ENCODE measurements at regions not wholly inside any gene's neighbourhood (a gene's known extent, or its start where the extent isn't known, plus 50 kb on each side); places are given as distances from the start of the nearest gene placed in this dataset.
"Not testable (repeated sequence)": the region's sequence is repeated elsewhere in the genome, so short reads cannot be mapped to it uniquely, and the experiment has no call there.

GRCh38 chr12:46064548-46064947 is 74.2 kb upstream of the SCAF11 start:
- Mint-ChIP-seq H3K4me3 (no peak overlapping the region), H3K27me3 (ENCODE audit: low read depth) (no peaks in the 10 kb centered on the region), H3K36me3 (ENCODE audit: low read depth) (no peaks in the 10 kb centered on the region), H3K9me3 (peaks cover 9% of the 10 kb centered on the region), H3K27ac (no peak overlapping the region), H3K4me1 (no peaks in the 10 kb centered on the region)
- no peak for TF ChIP-seq CTCF (IDR thresholded peaks at IDR 0.05; ENCODE audit: unreplicated experiment in 3 of 3)

GRCh38 chr12:46058697-46059096 is 68.3 kb upstream of the SCAF11 start:
- H3K9me3 Mint-ChIP-seq, result peaks cover 33% of the 10 kb centered on the region
- not testable (repeated sequence) for H3K36me3 Mint-ChIP-seq (ENCODE audit: low read depth); H3K27me3 Mint-ChIP-seq (ENCODE audit: low read depth); H3K27ac Mint-ChIP-seq; H3K4me3 Mint-ChIP-seq; H3K4me1 Mint-ChIP-seq

GRCh38 chr12:46050805-46051204 is 60.4 kb upstream of the SCAF11 start:
- Mint-ChIP-seq H3K27ac (no peak overlapping the region), H3K36me3 (ENCODE audit: low read depth) (no peaks in the 10 kb centered on the region), H3K9me3 (peaks cover 65% of the 10 kb centered on the region), H3K4me1 (no peaks in the 10 kb centered on the region), H3K4me3 (no peak overlapping the region), H3K27me3 (ENCODE audit: low read depth) (no peaks in the 10 kb centered on the region)
- no peak for TF ChIP-seq CTCF (IDR thresholded peaks at IDR 0.05; ENCODE audit: unreplicated experiment in 3 of 3)

GRCh38 chr12:46049665-46050064 is 59.3 kb upstream of the SCAF11 start:
- H3K36me3 Mint-ChIP-seq (ENCODE audit: low read depth), result no peaks in the 10 kb centered on the region

GRCh38 chr12:46046436-46046835 is 56.1 kb upstream of the SCAF11 start:
- Mint-ChIP-seq H3K9me3 (peaks cover 51% of the 10 kb centered on the region), H3K36me3 (ENCODE audit: low read depth) (no peaks in the 10 kb centered on the region), H3K27ac (no peak overlapping the region)

More at GRCh38 chr12:46049665-46050064, 59.3 kb upstream of the SCAF11 start:
- Mint-ChIP-seq H3K9me3 (peaks cover 66% of the 10 kb centered on the region), H3K4me3 (no peak overlapping the region), H3K27ac (no peak overlapping the region), H3K4me1 (no peaks in the 10 kb centered on the region), H3K27me3 (ENCODE audit: low read depth) (no peaks in the 10 kb centered on the region)
- no peak for TF ChIP-seq CTCF (IDR thresholded peaks at IDR 0.05; ENCODE audit: unreplicated experiment in 3 of 3)

DNA sequence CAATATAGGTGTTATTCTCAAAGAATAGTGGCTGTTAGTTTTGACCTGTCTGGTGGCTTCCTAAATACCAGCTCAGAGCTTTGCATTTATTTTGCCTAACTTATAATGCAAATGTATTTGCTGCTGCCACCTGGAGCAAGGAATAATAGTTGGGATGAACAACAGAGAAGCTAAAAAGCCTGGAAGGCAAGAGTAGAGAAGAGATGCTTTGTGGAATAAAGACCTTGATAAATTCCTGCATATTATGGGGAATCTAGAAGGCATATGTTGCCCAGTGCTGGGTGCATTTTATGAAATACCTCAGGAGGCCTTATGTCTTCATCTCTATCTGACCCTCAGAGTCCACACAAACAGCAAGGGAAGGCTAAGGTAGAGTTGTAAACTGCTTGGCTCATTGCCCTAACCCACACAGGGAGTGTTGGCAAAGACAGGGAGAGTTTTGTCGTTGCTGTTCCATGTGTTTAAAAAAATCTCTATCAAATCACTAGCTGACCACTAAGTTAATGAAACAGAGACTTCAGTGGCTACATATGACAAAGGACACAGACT is 53.7 kb upstream of the SCAF11 start:
- Mint-ChIP-seq H3K9me3 (peaks cover 39% of the 10 kb centered on the region), H3K27ac (no peak overlapping the region), H3K4me1 (no peaks in the 10 kb centered on the region), H3K36me3 (ENCODE audit: low read depth) (no peaks in the 10 kb centered on the region), H3K27me3 (ENCODE audit: low read depth) (no peaks in the 10 kb centered on the region), H3K4me3 (no peak overlapping the region)
- no peak for TF ChIP-seq CTCF (IDR thresholded peaks at IDR 0.05; ENCODE audit: unreplicated experiment in 3 of 3)

More at GRCh38 chr12:46046436-46046835, 56.1 kb upstream of the SCAF11 start:
- TF ChIP-seq CTCF (IDR thresholded peaks at IDR 0.05; ENCODE audit: unreplicated experiment in 3 of 3), result no peak
- H3K27me3 Mint-ChIP-seq (ENCODE audit: low read depth), result no peaks in the 10 kb centered on the region
- H3K4me3 Mint-ChIP-seq, result no peak overlapping the region
- H3K4me1 Mint-ChIP-seq, result no peaks in the 10 kb centered on the region

Measured in nephron (organoid).